Stimulated activated CD4-positive, alpha-beta T cell treated with anti-CD3 and anti-CD28 coated beads, Interleukin-12 subunit alpha, Interleukin-12 subunit beta, amount 100 ng/mL, for 24 hours (primary cell): ENCODE measurements at regions not wholly inside any gene's neighbourhood (a gene's known extent, or its start where the extent isn't known, plus 50 kb on each side); places are given as distances from the start of the nearest gene placed in this dataset.
"Not testable (repeated sequence)": the region's sequence is repeated elsewhere in the genome, so short reads cannot be mapped to it uniquely, and the experiment has no call there.

ENCODE experiments used
- DNase-seq, 2 experiments: peaks; one replicate each; pipeline ENCODE4 v3.0.0-alpha.2; 2020; ENCODE audit warnings: low read depth in 2 of 2

GRCh38 chr18:70423988-70424387, 135.1 kb downstream of the SOCS6 start:
- DNase-seq = no peak

GRCh38 chr18:70423120-70423519, 134.3 kb downstream of the SOCS6 start:
- DNase-seq = no peak

- no peak for DNase-seq
These were observed 133.6 kb downstream of the SOCS6 start for GRCh38 chr18:70422391-70422965.

GRCh38 chr18:70421471-70422390, 132.9 kb downstream of the SOCS6 start:
- no peak for DNase-seq

GRCh38 chr18:70420146-70420898, 131.5 kb downstream of the SOCS6 start:
- DNase-seq = no peak

GRCh38 chr18:70419526-70419925, 130.7 kb downstream of the SOCS6 start:
- DNase-seq = no peak

- no peak for DNase-seq
These were observed 129.9 kb downstream of the SOCS6 start for GRCh38 chr18:70418546-70419311.

GRCh38 chr18:70417847-70418246, 129.0 kb downstream of the SOCS6 start:
- DNase-seq = no peak

- DNase-seq = no peak
These were observed 127.7 kb downstream of the SOCS6 start for GRCh38 chr18:70416496-70416895.

GRCh38 chr18:70415823-70416488, 127.1 kb downstream of the SOCS6 start:
- no peak for DNase-seq

- no peak for DNase-seq
These were observed 125.6 kb downstream of the SOCS6 start for GRCh38 chr18:70414315-70414900.

- DNase-seq = no peak
These were observed 124.6 kb downstream of the SOCS6 start for GRCh38 chr18:70413455-70413854.

GRCh38 chr18:70411876-70412435, 123.1 kb downstream of the SOCS6 start:
- no peak for DNase-seq

- DNase-seq = no peak
These were observed 122.5 kb downstream of the SOCS6 start for GRCh38 chr18:70411307-70411706.

- DNase-seq = no peak
These were observed 116.2 kb downstream of the SOCS6 start for GRCh38 chr18:70405052-70405451.

GRCh38 chr18:70400476-70400875, 111.6 kb downstream of the SOCS6 start:
- DNase-seq = no peak

- no peak for DNase-seq
These were observed 109.2 kb downstream of the SOCS6 start for GRCh38 chr18:70398076-70398475.

- DNase-seq = no peak
These were observed 108.5 kb downstream of the SOCS6 start for GRCh38 chr18:70397259-70397925.

GRCh38 chr18:70395771-70396170, 106.9 kb downstream of the SOCS6 start:
- DNase-seq = not testable (repeated sequence)

GRCh38 chr18:70394672-70395071, 105.8 kb downstream of the SOCS6 start:
- DNase-seq = no peak
